H1 (cell line): ENCODE measurements at regions not wholly inside any gene's neighbourhood (a gene's known extent, or its start where the extent isn't known, plus 50 kb on each side); places are given as distances from the start of the nearest gene placed in this dataset.

Experiments
- CTCF ChIA-PET: fragments of 300-600 bp; sonication (Branson Sonifier 250); formaldehyde crosslinking; loops from one replicate; lab custom pipeline; 2021; ENCODE audit not compliant: partially characterized antibody; lab: Charles Lee
- POLR2A ChIA-PET: fragments of 300-600 bp; sonication (Branson Sonifier 250); formaldehyde crosslinking; loops from one replicate; lab custom pipeline; 2021; ENCODE audit warnings: inconsistent platforms; ENCODE audit not compliant: partially characterized antibody; lab: Charles Lee
- DNase-seq, 2 experiments: peaks; one replicate each; pipeline versions ENCODE4 v3.0.0 to v3.0.0-alpha.2; 2010 to 2022; ENCODE audit warnings: low spot score in 2 of 2, low read depth in 1 of 2, mixed read lengths in 1 of 2
- FAIRE-seq: peaks from 2 replicates; lab custom pipeline; 2011; peaks lifted over from hg19 to GRCh38; lab: Jason Lieb, UNC
- H2AFZ ChIP-seq: 2 replicates; pipeline ENCODE4 v1.8.1; 2012; ENCODE audit warnings: low read length, inconsistent platforms
- H2AK5ac ChIP-seq: 2 replicates; pipeline ENCODE4 v1.6.1; 2013; ENCODE audit warnings: low read depth, low read length
- H2BK120ac ChIP-seq: replicated peaks from 2 replicates; pipeline ENCODE3; 2013; ENCODE audit warnings: low read depth, low read length, inconsistent platforms
- H2BK12ac ChIP-seq: 2 replicates; pipeline ENCODE4 v1.6.1; 2013; ENCODE audit warnings: low read depth, low read length
- H2BK15ac ChIP-seq: 2 replicates; pipeline ENCODE4 v1.6.1; 2013; ENCODE audit warnings: low read length
- H2BK20ac ChIP-seq: 2 replicates; pipeline ENCODE4 v1.6.1; 2013; ENCODE audit warnings: low read length
- H2BK5ac ChIP-seq: 2 replicates; pipeline ENCODE4 v1.6.1; 2013; ENCODE audit warnings: low read depth, low read length
- H3K14ac ChIP-seq: 2 replicates; pipeline ENCODE4 v1.6.1; 2013; ENCODE audit warnings: inconsistent platforms; ENCODE audit not compliant: insufficient read length
- H3K18ac ChIP-seq: 2 replicates; pipeline ENCODE4 v1.6.1; 2013; ENCODE audit warnings: low read length; ENCODE audit errors: extremely low read depth
- H3K23ac ChIP-seq: 2 replicates; pipeline ENCODE4 v1.6.1; 2013; ENCODE audit warnings: inconsistent platforms; ENCODE audit not compliant: insufficient read length
- H3K23me2 ChIP-seq: 2 replicates; pipeline ENCODE4 v1.6.1; 2013; ENCODE audit warnings: low read depth, low read length
- H3K27ac ChIP-seq: 2 replicates; pipeline ENCODE4 v1.6.1; 2011; ENCODE audit warnings: low read depth, low read length, inconsistent platforms
- H3K27me3 ChIP-seq, 4 experiments: replicated peaks in 1 of 4; 1 replicate in 1 of 4; 2 replicates in 3 of 4; pipeline versions ENCODE4 v1.6.1 to v1.8.1; 2011 to 2013; ENCODE audit warnings: low read length in 3 of 4, mild to moderate bottlenecking in 3 of 4, inconsistent platforms in 2 of 4, mixed read lengths in 2 of 4, moderate library complexity in 1 of 4; ENCODE audit not compliant: control insufficient read depth in 3 of 4, insufficient read depth in 3 of 4; ENCODE audit errors: extremely low read depth in 1 of 4
- H3K36me3 ChIP-seq, 4 experiments: 2 replicates each; pipeline versions ENCODE4 v1.6.1 to v1.8.1; 2011 to 2013; ENCODE audit warnings: mild to moderate bottlenecking in 4 of 4, low read length in 3 of 4, moderate library complexity in 2 of 4, control low read depth in 1 of 4, inconsistent platforms in 1 of 4; ENCODE audit not compliant: insufficient read depth in 4 of 4, control insufficient read depth in 2 of 4
- H3K4ac ChIP-seq: replicated peaks from 2 replicates; pipeline ENCODE3; 2013; ENCODE audit warnings: low read length, low read depth, mixed read lengths, inconsistent platforms; ENCODE audit not compliant: insufficient read length
- H3K4me1 ChIP-seq, 4 experiments: replicated peaks in 1 of 4; 1 replicate in 1 of 4; 2 replicates in 3 of 4; pipeline versions ENCODE4 v1.6.1 to v1.8.1; 2011 to 2013; ENCODE audit warnings: low read length in 3 of 4, inconsistent platforms in 2 of 4, mixed read lengths in 1 of 4; ENCODE audit not compliant: insufficient read depth in 4 of 4, control insufficient read depth in 3 of 4
- H3K4me2 ChIP-seq, 2 experiments: 2 replicates each; pipeline versions ENCODE4 v1.6.1 to v1.8.1; 2011 to 2013; ENCODE audit warnings: low read depth in 2 of 2, low read length in 2 of 2, control low read depth in 1 of 2, inconsistent platforms in 1 of 2, mild to moderate bottlenecking in 1 of 2; ENCODE audit not compliant: insufficient read depth in 1 of 2
- H3K4me3 ChIP-seq, 4 experiments: fragments of 200-600, 300-600 bp in 1 of 4; sonication (generic), shearing (Covaris generic), sonication (Bioruptor Twin) in 1 of 4; 2 replicates each; pipeline versions ENCODE4 v1.5.1 to v1.8.1; 2011 to 2016; ENCODE audit warnings: low read length in 4 of 4, low read depth in 3 of 4, control low read depth in 2 of 4, inconsistent platforms in 2 of 4, mild to moderate bottlenecking in 2 of 4, mixed read lengths in 1 of 4, moderate library complexity in 1 of 4; ENCODE audit not compliant: insufficient read depth in 2 of 4; ENCODE audit errors: extremely low read depth in 1 of 4
- H3K56ac ChIP-seq: replicated peaks from 2 replicates; pipeline ENCODE3; 2013; ENCODE audit warnings: low read depth, mild to moderate bottlenecking, mixed read lengths, low read length, inconsistent platforms; ENCODE audit not compliant: insufficient read length
- H3K79me1 ChIP-seq: 2 replicates; pipeline ENCODE4 v1.6.1; 2013; ENCODE audit warnings: low read depth, low read length, control low read depth
- H3K79me2 ChIP-seq, 2 experiments: 2 replicates each; pipeline versions ENCODE4 v1.6.1 to v1.8.1; 2012 to 2013; ENCODE audit warnings: low read length in 2 of 2, mild to moderate bottlenecking in 2 of 2, inconsistent platforms in 1 of 2; ENCODE audit not compliant: insufficient read depth in 2 of 2, control insufficient read depth in 1 of 2
- H3K9ac ChIP-seq, 4 experiments: replicated peaks in 1 of 4; 1 replicate in 1 of 4; 2 replicates in 3 of 4; pipeline versions ENCODE4 v1.6.1 to v1.8.1; 2011 to 2013; ENCODE audit warnings: low read depth in 3 of 4, low read length in 3 of 4, control low read depth in 2 of 4, mild to moderate bottlenecking in 2 of 4, moderate library complexity in 2 of 4, inconsistent platforms in 1 of 4; ENCODE audit errors: extremely low read depth in 1 of 4
- H3K9me3 ChIP-seq, 2 experiments: 2 replicates each; pipeline versions ENCODE4 v1.6.1 to v1.8.1; 2012 to 2013; ENCODE audit warnings: mild to moderate bottlenecking in 2 of 2, moderate library complexity in 2 of 2, control low read depth in 1 of 2, inconsistent platforms in 1 of 2, low read depth in 1 of 2, low read length in 1 of 2, mixed read lengths in 1 of 2; ENCODE audit not compliant: insufficient read depth in 2 of 2
- H4K20me1 ChIP-seq, 2 experiments: replicated peaks in 1 of 2; 2 replicates each; pipeline versions ENCODE3 to v1.8.1; 2011 to 2013; ENCODE audit warnings: inconsistent platforms in 2 of 2, low read length in 2 of 2, mild to moderate bottlenecking in 1 of 2; ENCODE audit not compliant: insufficient read depth in 2 of 2, control insufficient read depth in 1 of 2
- H4K5ac ChIP-seq: 2 replicates; pipeline ENCODE4 v1.6.1; 2013; ENCODE audit warnings: low read length, low read depth, mixed read lengths, inconsistent platforms; ENCODE audit not compliant: insufficient read length
- H4K8ac ChIP-seq: 2 replicates; pipeline ENCODE4 v1.8.0; 2013; ENCODE audit warnings: mild to moderate bottlenecking, moderate library complexity, low read length, inconsistent platforms; ENCODE audit not compliant: insufficient read depth; ENCODE audit errors: extremely low read depth
- H4K91ac ChIP-seq: replicated peaks from 2 replicates; pipeline ENCODE3; 2013; ENCODE audit warnings: low read length, mixed read lengths, inconsistent platforms; ENCODE audit not compliant: insufficient read length
- BACH1 ChIP-seq: IDR thresholded peaks from 2 replicates; pipeline ENCODE4 v1.6.1; 2012; ENCODE audit warnings: low read length, improper control_type of control experiment
- EGR1 ChIP-seq: IDR thresholded peaks from 2 replicates; pipeline ENCODE4 v1.6.1; 2011; ENCODE audit warnings: low read depth, low read length, borderline replicate concordance
- EZH2 ChIP-seq: fragments of 200-600 bp; sonication (generic); IDR thresholded peaks from 2 replicates; pipeline ENCODE4 v1.7.1; 2012; ENCODE audit warnings: low read depth, mild to moderate bottlenecking, moderate library complexity, low read length, inconsistent platforms; ENCODE audit not compliant: severe bottlenecking
- FOSL1 ChIP-seq: IDR thresholded peaks from 2 replicates; pipeline ENCODE4 v1.6.1; 2011; ENCODE audit warnings: mild to moderate bottlenecking, low read depth, low read length, moderate library complexity; ENCODE audit not compliant: insufficient read depth
- HDAC6 ChIP-seq: IDR thresholded peaks from one replicate; pipeline ENCODE4 v1.7.1; 2012; ENCODE audit warnings: low read depth, mild to moderate bottlenecking, inconsistent platforms, low read length, moderate library complexity
- PHF8 ChIP-seq: fragments of 200-600 bp; sonication (generic); conservative IDR thresholded peaks from 2 replicates; pipeline ENCODE4 v1.7.1; 2012; ENCODE audit warnings: low read depth, mild to moderate bottlenecking, inconsistent platforms, low read length, moderate library complexity
- RAD21 ChIP-seq, 2 experiments: IDR thresholded peaks in 1 of 2; conservative IDR thresholded peaks in 1 of 2; 2 replicates each; pipeline ENCODE4 v1.6.1; 2011; ENCODE audit warnings: low read depth in 2 of 2, low read length in 2 of 2, improper control_type of control experiment in 1 of 2, inconsistent platforms in 1 of 2, mild to moderate bottlenecking in 1 of 2, moderate library complexity in 1 of 2
- SUZ12 ChIP-seq: fragments of 200-600 bp; sonication (generic); IDR thresholded peaks from 2 replicates; pipeline ENCODE4 v1.6.1; 2012; ENCODE audit warnings: mild to moderate bottlenecking, inconsistent platforms, low read length, moderate library complexity, mixed read lengths
- TAF1 ChIP-seq: IDR thresholded peaks from 2 replicates; pipeline ENCODE4 v1.6.1; 2011; ENCODE audit warnings: mild to moderate bottlenecking, low read depth, low read length
- WGBS, 2 experiments: shearing (Covaris generic) in 1 of 2; methylation state at CpG; one replicate each; pipeline versions ENCODE4 v1.1.6 to v1.1.7; 2013 to 2015; ENCODE audit warnings: low lambda C conversion rate in 2 of 2, mixed read lengths in 2 of 2, inconsistent platforms in 1 of 2, low coverage in 1 of 2, missing lambda C conversion rate in 1 of 2; ENCODE audit not compliant: insufficient replicate concordance in 2 of 2, insufficient coverage in 1 of 2, insufficient read length in 1 of 2; ENCODE audit errors: extremely low coverage in 1 of 2, missing lambda C conversion rate in 1 of 2; 5-methylcytosine and 5-hydroxymethylcytosine counted together

- CTCF ChIA-PET: interaction anchor here (1.6 kb wide), 1 partner anchor 162 kb away, joined by 3 read pairs; no protein-coding TSS in a partner anchor
- DNase-seq: no peak
- 80% methylated on average over 15 of the region's 15 CpGs; no CpG with 5 or more reads in 1 of the 2 experiments for WGBS, 2 experiments
These were observed 323.8 kb upstream of the JARID2 start for GRCh38 chr6:14921878-14922671.

More at GRCh38 chr6:14921878-14922671, 323.8 kb upstream of the JARID2 start:
- H3K27ac ChIP-seq: no peak overlapping the region
- POLR2A ChIA-PET: no interaction called here
- H3K36me3 ChIP-seq: no peaks in the 10 kb centered on the region
- no peak for FAIRE-seq
- H3K79me2 ChIP-seq: peaks cover 0 to 2% of the 10 kb centered on the region in 2 experiments; a peak in 1 of 4 replicates
- H3K23me2 ChIP-seq: no peaks in the 10 kb centered on the region
- no peak overlapping the region for H3K14ac ChIP-seq
- H3K9ac ChIP-seq: no peak overlapping the region
- H4K5ac ChIP-seq: no peak overlapping the region
- no peak overlapping the region for H2BK12ac ChIP-seq
- H3K4me2 ChIP-seq: peak overlapping the region in 1 of 2 experiments; percentile 8; a peak in 1 of 4 replicates
- H2AK5ac ChIP-seq: no peak overlapping the region
- no peak overlapping the region for H3K56ac ChIP-seq
- H3K79me1 ChIP-seq: peaks cover 13% of the 10 kb centered on the region
- no peak overlapping the region for H3K4ac ChIP-seq
- no peak overlapping the region for H2AFZ ChIP-seq
- no peak overlapping the region for H3K4me3 ChIP-seq
- no peaks in the 10 kb centered on the region for H3K9me3 ChIP-seq
- no peak overlapping the region for H4K8ac ChIP-seq
- H2BK15ac ChIP-seq: no peak overlapping the region
- no peak overlapping the region for H3K23ac ChIP-seq
- H4K91ac ChIP-seq: no peak overlapping the region
- no peak overlapping the region for H3K18ac ChIP-seq
- H4K20me1 ChIP-seq: no peaks in the 10 kb centered on the region
- H2BK120ac ChIP-seq: no peak overlapping the region
- no peaks in the 10 kb centered on the region for H3K27me3 ChIP-seq
- peaks cover 15 to 40% (median 29%) of the 10 kb centered on the region in 4 experiments for H3K4me1 ChIP-seq
- H2BK5ac ChIP-seq: 0 out of 2 replicates have a peak overlapping the region, but pooled peaks have one; percentile 3
- TF ChIP-seq HDAC6 (no peak), PHF8 (no peak), TAF1 (no peak), EZH2 (no peak), FOSL1 (no peak), BACH1 (no peak), SUZ12 (no peak), RAD21 (IDR thresholded peaks at IDR 0.05 in 1 of 2, conservative IDR thresholded peaks at IDR 0.05 in 1 of 2; ENCODE audit: low read depth in 2 of 2, low read length in 2 of 2) (no peak), EGR1 (no peak)
- no peak overlapping the region for H2BK20ac ChIP-seq
